Choroid plexus epithelial cell (primary cell): ENCODE measurements at regions not wholly inside any gene's neighbourhood (a gene's known extent, or its start where the extent isn't known, plus 50 kb on each side); places are given as distances from the start of the nearest gene placed in this dataset.
"Not testable (repeated sequence)": the region's sequence is repeated elsewhere in the genome, so short reads cannot be mapped to it uniquely, and the experiment has no call there.

ENCODE experiments used
- DNase-seq: peaks from one replicate; pipeline ENCODE4 v3.0.0-alpha.2; 2010; ENCODE audit warnings: low read depth
- H3K4me3 ChIP-seq: 2 replicates; pipeline ENCODE4 v1.5.1; 2011; ENCODE audit warnings: low read depth, mild to moderate bottlenecking, control low read depth, low read length, moderate library complexity
- CTCF ChIP-seq: conservative IDR thresholded peaks from 2 replicates; pipeline ENCODE4 v1.5.1; 2011; ENCODE audit warnings: low read depth, mild to moderate bottlenecking, control low read depth, inconsistent platforms, low read length, moderate library complexity

- H3K4me3 ChIP-seq = no peak overlapping the region
- no peak for DNase-seq
- no peak for TF ChIP-seq CTCF
Measured at GRCh38 chr2:104975851-104976250, 62.0 kb upstream of the MRPS9 start.

GRCh38 chr2:104976603-104977120 lies 61.2 kb upstream of the MRPS9 start:
- no peak overlapping the region for H3K4me3 ChIP-seq
- no peak for DNase-seq
- no peak for TF ChIP-seq CTCF

- no peak overlapping the region for H3K4me3 ChIP-seq
- DNase-seq = no peak
- no peak for TF ChIP-seq CTCF
Measured at GRCh38 chr2:104977958-104978357, 59.9 kb upstream of the MRPS9 start.

DNA sequence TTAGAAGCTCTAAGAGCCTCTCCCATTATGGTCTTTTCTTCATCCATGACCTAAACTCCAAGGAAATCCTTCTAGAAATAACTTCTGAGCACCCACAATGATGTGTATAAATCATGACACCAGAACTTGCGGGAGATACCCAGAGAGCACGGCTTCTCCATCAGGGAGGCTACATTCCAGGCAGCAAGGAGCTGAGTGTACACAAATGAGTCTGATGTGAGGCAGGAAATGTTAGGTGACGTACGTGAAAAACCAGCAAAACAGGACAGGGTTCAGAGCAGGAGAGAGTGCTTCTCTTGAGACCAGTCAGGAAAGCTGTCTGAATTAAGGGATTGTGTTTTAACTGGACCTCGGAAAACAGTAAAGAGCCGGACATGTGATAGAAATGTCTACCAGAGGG lies 58.1 kb upstream of the MRPS9 start:
- DNase-seq, H3K4me3 ChIP-seq: not testable (repeated sequence)

DNA sequence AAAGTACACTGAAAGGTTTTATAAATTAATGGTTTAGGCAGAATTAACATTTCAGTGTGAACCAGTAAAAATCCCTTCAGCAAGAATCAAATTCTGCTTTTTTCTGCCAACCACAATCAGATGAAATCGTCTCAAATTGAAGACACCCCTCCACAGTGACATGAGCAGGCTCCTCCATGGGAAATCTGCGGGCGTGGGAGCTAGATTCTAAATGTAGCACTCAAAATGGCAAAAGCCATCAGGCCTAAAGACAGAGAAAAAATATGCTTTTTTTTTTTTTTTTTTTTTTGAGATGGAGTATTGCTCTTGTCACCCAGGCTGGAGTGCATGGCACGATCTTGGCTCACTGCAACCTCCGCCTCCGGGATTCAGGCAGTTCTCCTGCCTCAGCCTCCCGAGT lies 55.8 kb upstream of the MRPS9 start:
- DNase-seq = no peak
- no peak for TF ChIP-seq CTCF

More for the DNA sequence above, 55.8 kb upstream of the MRPS9 start:
- no peak overlapping the region for H3K4me3 ChIP-seq
